ENCODE measurements at regions not wholly inside any gene's neighbourhood (a gene's known extent, or its start where the extent isn't known, plus 50 kb on each side); places are given as distances from the start of the nearest gene placed in this dataset.

DNA sequence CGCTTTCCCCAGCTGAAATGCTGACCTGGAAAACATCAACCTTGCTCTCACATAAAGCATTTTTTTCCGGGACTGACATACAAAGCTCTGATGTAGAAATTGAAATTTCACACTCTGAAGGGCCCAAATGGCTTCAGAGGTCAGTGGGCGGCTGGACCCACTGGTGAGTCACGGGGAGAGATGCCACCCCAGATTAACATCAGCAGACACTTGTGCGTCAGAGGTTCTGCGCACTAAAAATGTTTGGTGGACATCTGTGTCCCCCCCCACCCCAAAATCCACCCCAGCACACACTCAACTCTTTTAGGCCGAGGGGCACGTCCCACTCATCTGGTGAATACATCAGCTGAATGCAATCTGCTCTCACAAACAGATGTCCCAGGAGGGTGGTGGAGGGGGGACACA, 208.9 kb downstream of the ASB1 start:
- TF ChIP-seq, protein P1, sequence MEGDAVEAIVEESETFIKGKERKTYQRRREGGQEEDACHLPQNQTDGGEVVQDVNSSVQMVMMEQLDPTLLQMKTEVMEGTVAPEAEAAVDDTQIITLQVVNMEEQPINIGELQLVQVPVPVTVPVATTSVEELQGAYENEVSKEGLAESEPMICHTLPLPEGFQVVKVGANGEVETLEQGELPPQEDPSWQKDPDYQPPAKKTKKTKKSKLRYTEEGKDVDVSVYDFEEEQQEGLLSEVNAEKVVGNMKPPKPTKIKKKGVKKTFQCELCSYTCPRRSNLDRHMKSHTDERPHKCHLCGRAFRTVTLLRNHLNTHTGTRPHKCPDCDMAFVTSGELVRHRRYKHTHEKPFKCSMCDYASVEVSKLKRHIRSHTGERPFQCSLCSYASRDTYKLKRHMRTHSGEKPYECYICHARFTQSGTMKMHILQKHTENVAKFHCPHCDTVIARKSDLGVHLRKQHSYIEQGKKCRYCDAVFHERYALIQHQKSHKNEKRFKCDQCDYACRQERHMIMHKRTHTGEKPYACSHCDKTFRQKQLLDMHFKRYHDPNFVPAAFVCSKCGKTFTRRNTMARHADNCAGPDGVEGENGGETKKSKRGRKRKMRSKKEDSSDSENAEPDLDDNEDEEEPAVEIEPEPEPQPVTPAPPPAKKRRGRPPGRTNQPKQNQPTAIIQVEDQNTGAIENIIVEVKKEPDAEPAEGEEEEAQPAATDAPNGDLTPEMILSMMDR (IDR thresholded peaks at IDR 0.05; ENCODE audit: insufficient read depth, missing control alignments): no peak
- FAIRE-seq: no peak

DNA sequence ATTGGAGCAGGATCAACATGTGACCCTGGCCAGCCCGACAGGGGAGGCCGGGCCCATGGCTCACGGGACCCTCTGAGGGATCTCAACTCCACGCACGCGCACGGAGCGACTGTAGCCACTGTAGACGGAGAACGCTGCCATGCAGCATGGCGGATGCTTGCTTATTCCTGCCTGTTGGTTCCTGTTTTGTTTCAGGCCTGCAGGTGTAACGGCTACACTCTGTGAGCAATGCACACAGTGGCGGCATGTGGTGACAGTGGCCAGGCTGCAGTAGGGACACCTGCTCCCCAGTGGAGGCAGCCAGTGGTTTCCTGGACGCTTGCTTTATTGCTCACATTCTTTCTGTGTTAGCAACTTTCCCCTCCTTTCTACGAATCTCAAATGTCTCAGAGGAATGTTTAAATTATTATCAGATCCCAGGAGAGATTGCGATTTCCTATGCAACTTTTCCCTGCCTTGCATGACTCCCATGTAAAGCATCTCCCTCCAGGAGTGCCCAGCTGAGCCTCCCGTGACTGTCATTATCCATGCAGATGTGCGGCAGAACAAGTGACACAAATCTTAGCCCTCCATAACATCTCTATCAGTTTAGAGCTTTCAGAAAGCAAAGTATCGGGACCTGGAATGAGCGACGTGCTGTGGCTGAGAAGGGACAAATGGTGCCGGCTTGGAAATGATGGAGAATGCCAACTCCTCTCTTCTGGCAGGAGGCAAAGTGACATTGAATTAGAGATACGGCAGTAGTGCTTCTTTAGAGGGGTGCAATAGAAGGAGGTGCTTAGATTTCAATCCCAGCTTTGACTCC, 209.7 kb downstream of the ASB1 start:
- DNase-seq (ENCODE audit: insufficient read length, low spot score) (no peak), FAIRE-seq (no peak)
- TF ChIP-seq, protein P1 (IDR thresholded peaks at IDR 0.05; ENCODE audit: insufficient read depth, missing control alignments): no peak

More for the DNA sequence above, 208.9 kb downstream of the ASB1 start:
- DNase-seq (ENCODE audit: insufficient read length, low spot score): no peak

DNA sequence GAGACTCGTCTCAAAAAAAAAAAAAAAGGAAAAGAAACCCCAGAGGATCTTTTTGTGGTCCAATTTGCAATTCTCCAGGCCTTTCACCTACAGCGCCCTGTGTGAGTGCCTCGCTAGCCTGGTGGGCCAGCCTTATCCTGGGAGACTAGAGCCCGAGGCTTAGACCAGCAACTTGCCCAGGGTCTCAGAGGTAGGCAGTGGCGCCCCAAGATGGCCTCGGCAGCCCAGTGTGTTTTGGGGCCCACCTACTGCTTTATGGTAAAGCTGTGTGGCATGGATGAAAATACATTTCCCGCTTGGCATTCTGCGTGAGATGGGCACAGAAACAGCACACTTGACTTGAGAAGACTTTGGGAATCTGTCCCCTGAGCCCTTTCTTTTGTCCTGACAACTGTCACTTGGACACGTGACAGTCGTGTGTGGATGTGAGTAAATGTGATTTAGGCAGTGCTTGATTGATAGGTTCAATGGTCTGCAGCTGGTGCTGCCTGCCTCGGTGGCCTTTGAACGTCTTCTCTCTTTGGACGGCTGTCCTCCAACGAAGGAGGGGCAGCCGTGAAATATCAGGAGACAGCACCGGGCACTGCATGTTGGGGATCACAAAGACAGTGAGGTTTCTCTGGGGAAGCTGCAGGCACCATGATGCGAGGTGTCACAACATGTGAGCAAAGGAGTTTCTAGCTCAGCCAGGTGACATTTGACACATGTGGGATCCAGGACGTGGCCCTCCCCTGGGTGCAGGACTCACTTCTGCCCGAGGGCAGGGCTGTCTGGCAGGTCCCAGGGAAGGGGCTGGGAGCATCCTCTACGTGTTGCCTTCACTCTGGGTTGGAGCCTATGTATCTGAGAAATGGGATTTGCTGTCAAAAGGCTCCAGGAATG, 209.5 kb upstream of the TWIST2 start:
- TF ChIP-seq, protein P1 (IDR thresholded peaks at IDR 0.05; ENCODE audit: insufficient read depth, missing control alignments): no peak
- DNase-seq (ENCODE audit: insufficient read length, low spot score) (no peak), FAIRE-seq (no peak)

DNA sequence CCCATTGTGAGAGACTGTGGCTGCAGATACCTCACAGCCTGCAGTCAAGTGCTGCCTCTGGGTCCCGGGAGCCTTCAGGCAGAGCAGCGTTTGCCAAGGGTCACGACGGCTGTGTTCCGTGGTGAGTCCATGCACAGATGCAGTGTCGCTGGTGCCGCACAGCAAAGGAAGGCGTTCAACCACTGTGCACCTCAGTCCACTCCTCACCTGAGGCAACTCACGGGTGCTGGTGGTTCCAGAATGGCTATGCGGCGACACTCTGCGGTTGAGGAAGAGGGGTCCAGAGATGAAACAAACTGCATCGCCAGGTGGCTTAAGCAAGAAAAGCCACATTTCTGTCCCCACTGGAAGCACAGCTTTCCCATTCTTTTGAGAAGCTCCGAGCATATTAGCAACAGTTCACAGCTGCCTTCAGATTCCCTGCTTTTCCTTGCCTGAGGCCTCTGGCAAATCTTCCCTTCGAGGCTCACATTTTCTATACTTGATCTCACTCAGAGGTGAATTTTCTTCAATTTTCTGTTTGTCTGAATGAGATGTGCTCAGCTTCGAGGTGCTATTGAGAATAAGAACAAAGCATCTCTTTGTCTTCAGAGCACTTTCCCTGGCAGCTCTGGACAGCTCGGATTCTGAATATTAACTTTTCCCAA, 208.8 kb upstream of the TWIST2 start:
- DNase-seq (ENCODE audit: insufficient read length, low spot score): no peak
- TF ChIP-seq, protein P1 (IDR thresholded peaks at IDR 0.05; ENCODE audit: insufficient read depth, missing control alignments): no peak
- FAIRE-seq: no peak

DNA sequence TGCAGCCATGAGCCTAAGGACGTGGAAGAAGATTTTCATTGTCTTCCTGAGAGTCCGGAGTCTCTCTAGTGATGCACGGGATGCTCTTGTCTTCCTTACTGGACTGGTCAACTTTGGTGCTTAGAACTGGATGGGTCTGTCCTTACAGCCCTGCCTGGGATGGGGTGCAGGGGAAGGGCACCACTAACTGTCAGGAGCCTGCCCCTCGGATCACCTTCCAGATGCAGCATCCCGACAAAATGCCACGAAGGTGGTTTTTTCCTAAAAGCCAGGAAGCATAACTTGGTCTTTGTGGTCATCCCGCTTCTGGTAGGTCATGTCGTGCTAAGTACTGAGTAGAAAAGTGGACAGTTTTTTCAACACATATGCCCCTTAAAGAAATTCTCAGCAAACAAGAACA, 207.4 kb upstream of the TWIST2 start:
- no peak for DNase-seq (ENCODE audit: insufficient read length, low spot score)
- no peak for FAIRE-seq
- TF ChIP-seq, protein P1 (IDR thresholded peaks at IDR 0.05; ENCODE audit: insufficient read depth, missing control alignments): no peak

DNA sequence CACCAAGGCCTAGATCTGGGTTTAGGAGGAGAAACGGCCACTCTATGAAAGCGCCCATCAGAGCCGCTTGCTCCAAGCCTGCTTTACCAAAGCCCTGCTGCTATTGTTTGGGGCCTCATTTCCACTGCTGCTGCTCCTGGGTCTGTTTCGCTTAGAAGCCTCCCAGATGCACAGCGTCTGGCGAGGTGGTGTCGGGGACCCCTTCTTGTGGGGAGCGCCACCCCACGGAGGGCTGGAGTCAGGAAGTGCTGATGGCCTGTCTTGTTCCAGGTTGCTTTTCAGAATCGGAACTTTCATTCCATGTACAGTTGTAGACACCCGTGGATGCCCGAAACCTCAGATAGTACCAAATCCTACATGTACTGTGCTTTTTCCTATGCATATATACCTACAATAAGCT, 204.9 kb upstream of the TWIST2 start:
- DNase-seq (ENCODE audit: insufficient read length, low spot score) (no peak), FAIRE-seq (no peak)
- TF ChIP-seq, protein P1 (IDR thresholded peaks at IDR 0.05; ENCODE audit: insufficient read depth, missing control alignments): no peak
